Activated CD8-positive, alpha-beta T cell treated with anti-CD3 and anti-CD28 coated beads, Interleukin-2, amount 10 ng/mL, durations not matched to agents 7 days and 5 days (primary cell): ENCODE measurements at regions not wholly inside any gene's neighbourhood (a gene's known extent, or its start where the extent isn't known, plus 50 kb on each side); places are given as distances from the start of the nearest gene placed in this dataset.
"Not testable (repeated sequence)": the region's sequence is repeated elsewhere in the genome, so short reads cannot be mapped to it uniquely, and the experiment has no call there.

Experiments
- ATAC-seq: fragments of 150-1000 bp; cut with Tn5 transposase; one replicate; pipeline ENCODE4 v1.10.0; 2021; ENCODE audit warnings: moderate library complexity
- CTCF ChIA-PET: fragments of 350-600 bp; sonication (Branson Sonifier 250); formaldehyde crosslinking; loops from one replicate; lab custom pipeline; 2021; ENCODE audit warnings: antibody characterized with exemption; lab: Charles Lee
- POLR2A ChIA-PET: fragments of 350-600 bp; sonication (Branson Sonifier 250); formaldehyde crosslinking; loops from one replicate; lab custom pipeline; 2021; ENCODE audit warnings: antibody characterized with exemption; lab: Charles Lee
- DNase-seq: peaks from one replicate; pipeline ENCODE4 v3.0.0-alpha.2; 2020
- H3K27ac Mint-ChIP-seq: one replicate; pipeline ENCODE4 v1.8.0; 2021; ENCODE audit warnings: mild to moderate bottlenecking, mixed read lengths
- H3K27me3 Mint-ChIP-seq: one replicate; pipeline ENCODE4 v1.8.0; 2021; ENCODE audit warnings: low read depth, mixed read lengths
- H3K36me3 Mint-ChIP-seq: one replicate; pipeline ENCODE4 v1.8.0; 2021; ENCODE audit warnings: low read depth, mixed read lengths
- H3K4me1 Mint-ChIP-seq: one replicate; pipeline ENCODE4 v1.8.0; 2021; ENCODE audit warnings: low read depth, mixed read lengths
- H3K4me3 Mint-ChIP-seq: one replicate; pipeline ENCODE4 v1.8.0; 2021; ENCODE audit warnings: mild to moderate bottlenecking, mixed read lengths
- H3K9me3 Mint-ChIP-seq: one replicate; pipeline ENCODE4 v1.8.0; 2022; ENCODE audit warnings: mixed read lengths; ENCODE audit not compliant: insufficient read depth

- CTCF ChIA-PET, result interaction anchor here (0.6 kb wide), 1 partner anchor 865 kb away, joined by 3 read pairs; no protein-coding TSS in a partner anchor
- H3K27ac Mint-ChIP-seq, result no peak overlapping the region
- POLR2A ChIA-PET, result no interaction called here
These were observed 65.7 kb upstream of the CACHD1 start for GRCh38 chr1:64404202-64404601.

DNA sequence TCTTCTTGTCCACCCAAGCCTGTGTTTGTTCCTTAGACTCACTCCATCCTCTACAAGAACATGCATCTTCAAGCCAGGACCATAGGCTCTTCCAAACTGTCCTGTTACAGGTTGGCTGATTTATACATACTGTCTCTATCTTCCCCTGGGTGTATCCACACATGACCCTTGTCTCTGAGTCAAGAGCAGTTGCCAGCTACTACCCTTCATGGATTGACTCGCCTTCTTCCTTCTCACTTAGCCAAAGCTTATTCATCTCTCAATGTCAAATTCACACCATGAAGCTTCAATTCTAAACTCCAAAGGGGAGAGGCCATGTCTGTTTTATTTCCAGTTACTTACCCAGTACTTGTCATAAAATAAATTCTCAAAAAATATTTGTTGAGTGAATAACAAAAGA lies 64.1 kb upstream of the CACHD1 start:
- no peaks in the 10 kb centered on the region for H3K36me3 Mint-ChIP-seq
- H3K27ac Mint-ChIP-seq, result no peak overlapping the region
- H3K4me3 Mint-ChIP-seq, result no peak overlapping the region
- no peaks in the 10 kb centered on the region for H3K9me3 Mint-ChIP-seq
- ChIA-PET CTCF (no interaction called here), POLR2A (no interaction called here)
- H3K4me1 Mint-ChIP-seq, result no peaks in the 10 kb centered on the region
- ATAC-seq (no peak), DNase-seq (no peak)
- peaks cover 3% of the 10 kb centered on the region for H3K27me3 Mint-ChIP-seq

More at GRCh38 chr1:64404202-64404601, 65.7 kb upstream of the CACHD1 start:
- Mint-ChIP-seq H3K36me3 (no peaks in the 10 kb centered on the region), H3K27me3 (peaks cover 7% of the 10 kb centered on the region), H3K4me1 (no peaks in the 10 kb centered on the region), H3K4me3 (no peak overlapping the region), H3K9me3 (no peaks in the 10 kb centered on the region)
- no peak for DNase-seq
- no peak for ATAC-seq

DNA sequence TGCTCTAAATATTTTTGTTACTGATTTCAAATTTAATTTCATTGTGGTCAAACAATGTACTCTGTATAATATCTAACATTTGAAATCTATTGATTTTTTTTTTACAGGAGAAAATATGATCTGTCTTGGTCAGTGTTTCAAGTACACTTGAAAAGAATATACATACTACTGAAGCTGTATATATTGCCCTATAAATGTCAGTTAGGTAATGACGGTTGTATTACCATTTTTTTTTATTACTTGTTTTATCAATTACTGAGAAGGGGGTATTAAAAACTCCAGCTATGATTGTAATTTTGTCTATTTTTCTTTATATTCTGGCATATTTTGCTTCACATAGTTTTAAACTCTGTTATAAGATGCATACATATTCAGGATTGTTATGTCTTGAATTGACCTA lies 59.7 kb upstream of the CACHD1 start:
- Mint-ChIP-seq H3K36me3 (no peaks in the 10 kb centered on the region), H3K27ac (no peak overlapping the region), H3K4me1 (no peaks in the 10 kb centered on the region), H3K27me3 (no peaks in the 10 kb centered on the region), H3K9me3 (no peaks in the 10 kb centered on the region), H3K4me3 (no peak overlapping the region)
- CTCF ChIA-PET, result no interaction called here
- DNase-seq, result no peak
- ATAC-seq, result no peak
- POLR2A ChIA-PET, result no interaction called here

- H3K27ac Mint-ChIP-seq, H3K4me1 Mint-ChIP-seq, H3K9me3 Mint-ChIP-seq, ATAC-seq, H3K36me3 Mint-ChIP-seq, DNase-seq, H3K4me3 Mint-ChIP-seq, POLR2A ChIA-PET, CTCF ChIA-PET, H3K27me3 Mint-ChIP-seq: not testable (repeated sequence)
These were observed 54.9 kb upstream of the CACHD1 start for GRCh38 chr1:64414855-64415546.

DNA sequence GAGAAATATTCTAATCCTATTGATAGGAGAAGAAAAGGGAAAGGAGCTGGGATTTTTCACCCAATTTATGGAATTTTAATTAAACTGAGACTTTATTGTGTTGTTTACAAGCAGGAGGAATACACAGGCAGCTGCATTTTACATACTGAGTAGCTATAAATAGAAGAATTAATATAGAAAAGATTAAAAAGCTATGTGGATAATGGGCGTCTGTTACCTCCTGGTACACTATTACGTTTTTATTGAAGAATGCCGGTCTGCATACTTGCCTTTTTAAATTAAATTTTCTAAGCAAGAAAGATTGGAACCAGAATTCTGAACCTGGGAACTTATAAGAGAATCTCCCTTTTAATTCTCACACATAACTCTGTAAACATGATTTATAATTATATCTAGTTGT lies 52.1 kb upstream of the CACHD1 start:
- POLR2A ChIA-PET, result no interaction called here

More for the DNA sequence above, 52.1 kb upstream of the CACHD1 start:
- Mint-ChIP-seq H3K9me3 (no peaks in the 10 kb centered on the region), H3K27ac (no peak overlapping the region), H3K36me3 (no peaks in the 10 kb centered on the region), H3K27me3 (no peaks in the 10 kb centered on the region), H3K4me3 (no peak overlapping the region), H3K4me1 (no peaks in the 10 kb centered on the region)
- ATAC-seq (no peak), DNase-seq (no peak)
- CTCF ChIA-PET, result no interaction called here
